Ecto neural progenitor cell (in vitro differentiated cells): ENCODE measurements at regions not wholly inside any gene's neighbourhood (a gene's known extent, or its start where the extent isn't known, plus 50 kb on each side); places are given as distances from the start of the nearest gene placed in this dataset.
"Not testable (repeated sequence)": the region's sequence is repeated elsewhere in the genome, so short reads cannot be mapped to it uniquely, and the experiment has no call there.

Source experiments
- DNase-seq: peaks from one replicate; pipeline ENCODE4 v3.0.0-alpha.2; 2018; ENCODE audit warnings: low spot score

- DNase-seq: no peak
These were observed 52.2 kb downstream of the ACTL7B start for GRCh38 chr9:108803428-108804065.

GRCh38 chr9:108802967-108803366, 52.8 kb downstream of the ACTL7B start:
- DNase-seq: no peak

- DNase-seq: no peak
These were observed 53.8 kb downstream of the ACTL7B start for GRCh38 chr9:108801949-108802348.

DNA sequence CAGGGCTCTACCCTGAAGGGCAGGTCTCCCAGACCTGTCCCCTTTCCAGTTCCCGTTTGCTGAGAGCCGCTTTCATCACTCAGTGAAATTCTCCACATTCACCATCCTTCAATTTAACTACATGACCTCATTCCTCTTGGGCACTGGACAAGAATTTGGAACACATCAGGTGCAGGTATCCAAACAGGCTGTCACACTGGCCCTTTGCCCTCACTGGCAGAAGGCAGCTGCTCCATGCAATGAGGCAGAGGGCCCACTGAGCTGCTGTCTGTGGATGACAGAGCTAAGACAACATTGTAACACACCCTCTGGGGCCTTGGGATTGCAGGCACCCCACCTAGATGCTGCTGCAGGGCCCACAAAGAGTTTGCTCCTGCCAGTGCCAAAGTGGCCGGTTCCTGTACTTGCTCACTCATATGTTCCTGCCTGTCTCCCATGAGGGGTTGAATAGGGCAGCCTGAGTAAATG, 55.1 kb downstream of the ACTL7B start:
- no peak for DNase-seq

DNA sequence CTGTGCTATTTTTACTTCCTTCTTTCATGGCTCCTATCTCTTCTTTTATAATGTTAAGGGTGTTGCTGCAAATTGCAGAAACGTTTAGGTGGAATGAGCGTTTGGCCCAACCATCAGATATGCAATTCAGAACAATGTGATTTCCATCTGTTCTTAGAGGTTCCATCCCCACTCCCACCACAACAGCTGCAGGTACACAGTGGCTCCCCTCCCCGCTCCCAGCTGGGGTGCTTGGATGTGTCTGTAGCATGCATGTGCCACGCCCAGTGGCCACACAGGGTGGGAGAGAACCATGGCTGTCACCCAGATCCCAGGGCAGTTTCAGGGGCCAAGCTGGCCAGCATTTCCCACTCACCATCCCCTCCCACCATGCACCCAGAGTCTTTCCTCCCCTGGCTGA, 62.2 kb downstream of the ACTL7B start:
- no peak for DNase-seq

- no peak for DNase-seq
These were observed 66.0 kb downstream of the ACTL7B start for GRCh38 chr9:108789742-108790141.

GRCh38 chr9:108787690-108788048, 68.1 kb downstream of the ACTL7B start:
- DNase-seq: no peak

DNA sequence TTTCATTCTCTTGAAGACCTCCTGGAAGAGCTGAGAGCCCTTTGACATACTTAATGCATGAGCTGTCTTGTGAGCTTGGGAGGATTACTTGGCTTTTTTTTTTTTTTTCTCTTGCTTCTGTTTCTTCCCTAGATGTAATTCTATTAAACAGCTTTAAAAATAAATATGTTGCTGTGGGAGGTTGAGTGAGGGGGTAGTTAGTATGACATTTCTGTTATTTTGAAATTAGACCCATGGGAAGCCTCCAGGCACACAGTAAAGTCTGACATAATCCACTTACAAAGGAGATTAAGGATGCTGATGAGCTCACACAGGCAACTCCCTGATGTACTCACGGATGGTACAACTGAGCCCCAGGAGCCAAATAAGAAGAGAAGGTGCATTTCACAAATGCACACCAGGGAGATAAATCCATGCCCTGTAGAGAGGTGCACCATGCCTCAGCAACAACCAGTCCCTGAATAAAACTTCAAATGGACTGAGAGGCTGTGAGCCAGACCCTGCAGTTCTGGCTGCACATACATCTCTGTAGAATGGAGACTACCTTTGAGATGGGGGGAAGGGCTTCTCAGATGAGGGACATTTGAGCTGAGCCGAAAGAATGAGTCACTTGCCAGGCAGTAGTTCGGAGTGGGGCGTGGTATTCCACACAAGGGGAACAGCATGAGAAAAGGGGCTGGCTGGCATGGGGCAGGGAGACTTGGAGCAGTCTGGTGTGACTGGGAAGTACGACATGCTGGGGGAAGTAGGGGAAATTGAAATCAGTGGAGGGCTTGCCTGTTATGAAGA, 68.7 kb downstream of the ACTL7B start:
- peak; percentile 51 for DNase-seq

- DNase-seq: no peak
These were observed 69.5 kb downstream of the ACTL7B start for GRCh38 chr9:108786322-108786721.

GRCh38 chr9:108784998-108785397, 70.8 kb downstream of the ACTL7B start:
- DNase-seq: no peak

DNA sequence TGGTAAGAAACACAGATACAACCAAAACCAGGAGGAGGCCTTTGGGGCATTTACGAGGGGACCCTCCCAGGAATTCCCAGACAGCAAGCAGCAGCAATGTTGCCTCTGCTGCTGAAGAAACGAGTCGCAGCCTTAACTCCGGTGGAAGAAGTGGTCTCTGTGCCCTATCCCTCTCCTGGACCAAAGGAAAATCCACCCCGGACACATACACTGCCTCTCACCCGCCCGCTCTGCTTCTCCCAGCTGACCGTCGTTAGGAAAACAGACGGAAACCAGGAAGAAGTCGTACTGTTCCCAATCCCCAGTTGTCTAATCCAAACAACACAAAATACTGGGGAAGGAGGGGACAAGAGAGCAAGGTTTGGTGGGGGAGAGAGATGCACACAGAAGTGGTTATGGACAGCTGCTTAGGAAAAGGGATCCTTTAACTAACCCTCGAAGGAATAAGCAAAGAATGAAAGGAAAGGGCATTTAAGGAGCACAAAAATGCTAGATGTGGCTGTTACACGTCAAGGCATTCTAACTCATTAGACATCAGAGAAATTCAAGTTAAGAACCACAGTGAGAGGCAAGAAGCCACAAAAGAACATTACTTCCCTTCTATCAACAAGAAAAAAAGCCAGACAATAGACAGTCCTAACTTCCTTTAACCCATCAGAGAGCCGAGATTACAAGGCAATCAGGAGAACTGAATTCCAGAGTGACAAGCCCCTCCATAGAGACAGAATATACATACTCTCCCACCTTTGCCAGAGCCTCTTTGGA, 71.9 kb downstream of the ACTL7B start:
- DNase-seq: no peak

DNA sequence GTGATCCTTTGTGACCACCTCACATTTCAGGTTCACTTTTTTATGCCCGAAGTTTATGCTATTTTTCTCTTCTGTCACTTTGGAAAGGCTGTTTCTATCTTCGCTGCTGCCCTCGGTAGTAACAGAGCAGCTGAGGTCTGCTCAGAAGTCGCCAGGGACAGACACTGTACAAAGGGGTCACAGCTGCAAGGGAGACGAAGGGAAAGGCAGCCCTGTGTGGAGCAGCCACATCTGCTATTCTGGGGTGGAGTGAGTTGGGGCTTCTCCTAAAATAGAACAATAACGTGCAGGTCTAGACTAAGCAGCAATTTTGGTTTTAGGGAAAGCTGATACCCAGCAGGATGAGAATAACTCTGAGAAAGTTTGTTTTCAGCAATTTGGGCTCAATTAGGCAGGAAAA, 72.5 kb downstream of the ACTL7B start:
- no peak for DNase-seq

- no peak for DNase-seq
These were observed 74.6 kb downstream of the ACTL7B start for GRCh38 chr9:108780942-108781734.

- no peak for DNase-seq
These were observed 76.0 kb downstream of the ACTL7B start for GRCh38 chr9:108779551-108780325.

GRCh38 chr9:108776920-108777639, 78.7 kb downstream of the ACTL7B start:
- DNase-seq: no peak

- DNase-seq: no peak
These were observed 79.9 kb downstream of the ACTL7B start for GRCh38 chr9:108775901-108776306.

DNA sequence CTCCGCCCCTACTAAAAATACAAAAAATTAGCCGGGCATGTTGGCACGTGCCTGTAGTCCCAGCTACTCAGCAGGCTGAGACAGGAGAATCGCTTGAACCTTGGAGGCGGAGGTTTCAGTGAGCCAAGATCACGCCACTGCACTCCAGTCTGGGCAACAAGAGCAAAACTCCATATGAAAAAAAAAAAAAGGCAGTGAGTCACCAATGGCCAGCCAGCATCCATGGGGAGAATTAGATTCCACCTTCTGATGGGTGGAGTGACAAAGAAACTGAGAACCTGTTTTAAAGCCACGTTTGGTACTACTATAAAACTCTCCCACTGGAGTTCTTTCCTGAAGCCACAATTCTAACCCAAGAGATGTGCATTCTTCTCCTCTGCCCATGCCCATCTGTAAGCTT, 81.7 kb downstream of the ACTL7B start:
- not testable (repeated sequence) for DNase-seq

- no peak for DNase-seq
These were observed 83.4 kb downstream of the ACTL7B start for GRCh38 chr9:108772301-108772894.

DNA sequence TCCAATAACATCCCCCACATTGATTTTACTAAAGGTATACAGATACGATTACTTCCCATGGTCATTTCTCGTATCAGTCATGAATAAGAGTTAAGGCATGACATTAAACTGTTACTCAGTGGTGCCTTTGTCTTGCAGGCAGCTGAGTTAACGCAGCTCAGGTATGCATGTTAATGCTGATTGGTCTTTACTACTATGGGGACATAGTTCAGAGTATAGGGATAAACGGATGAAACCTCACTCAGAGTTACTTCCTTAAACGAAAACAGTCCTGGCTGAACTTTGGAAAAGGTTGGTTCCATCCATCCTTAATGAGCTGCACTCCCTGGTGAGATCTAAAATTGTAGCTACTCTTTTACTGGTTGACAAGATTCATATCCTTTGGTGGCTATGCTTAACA, 87.0 kb downstream of the ACTL7B start:
- no peak for DNase-seq

- no peak for DNase-seq
These were observed 89.1 kb downstream of the ACTL7B start for GRCh38 chr9:108766626-108767161.
